ENCODE measurements at regions not wholly inside any gene's neighbourhood (a gene's known extent, or its start where the extent isn't known, plus 50 kb on each side); places are given as distances from the start of the nearest gene placed in this dataset.
"Not testable (repeated sequence)": the region's sequence is repeated elsewhere in the genome, so short reads cannot be mapped to it uniquely, and the experiment has no call there.

GRCh38 chr12:33825986-33826602, 196.2 kb upstream of the ALG10 start:
- no peak for DNase-seq (ENCODE audit: low read depth)

DNA sequence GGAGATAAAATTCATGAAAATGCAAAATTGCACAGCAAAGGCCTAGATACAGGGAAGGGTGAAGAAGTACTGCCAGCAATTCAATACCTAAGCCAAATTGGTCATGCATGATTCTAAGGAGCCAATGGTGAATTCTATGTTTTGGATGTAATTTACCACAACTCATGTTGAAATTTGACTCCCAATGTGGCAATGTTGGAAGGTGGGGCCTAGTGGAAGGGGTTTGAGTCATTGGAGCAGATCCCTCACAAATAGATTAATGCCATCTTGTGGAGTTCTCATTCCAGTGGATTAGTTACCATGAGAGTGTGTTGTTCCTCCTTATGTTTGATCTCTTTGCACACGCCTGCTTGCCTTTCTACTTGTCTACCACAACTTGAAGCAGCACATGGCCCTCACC, 194.0 kb upstream of the ALG10 start:
- no peak for DNase-seq (ENCODE audit: low read depth)

DNA sequence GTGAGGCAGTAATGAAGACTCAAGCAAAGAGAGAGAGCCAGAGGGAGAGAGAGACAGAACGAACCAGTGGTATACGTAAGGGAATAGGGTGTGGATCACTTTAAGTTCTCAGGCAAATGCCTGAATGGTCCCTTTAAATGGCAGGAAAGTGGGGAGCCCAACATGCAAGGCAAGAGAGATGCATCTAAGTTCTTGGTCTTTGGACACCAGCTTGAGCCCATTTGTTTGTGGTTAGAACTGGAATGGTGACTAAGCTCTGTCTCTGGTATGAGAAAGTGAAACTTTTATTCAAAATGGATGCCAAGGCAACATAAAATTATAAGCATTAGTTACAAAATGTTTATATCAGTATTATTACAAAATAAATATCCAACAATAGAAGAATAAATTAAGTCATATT, 192.2 kb upstream of the ALG10 start:
- no peak for DNase-seq (ENCODE audit: low read depth)

DNA sequence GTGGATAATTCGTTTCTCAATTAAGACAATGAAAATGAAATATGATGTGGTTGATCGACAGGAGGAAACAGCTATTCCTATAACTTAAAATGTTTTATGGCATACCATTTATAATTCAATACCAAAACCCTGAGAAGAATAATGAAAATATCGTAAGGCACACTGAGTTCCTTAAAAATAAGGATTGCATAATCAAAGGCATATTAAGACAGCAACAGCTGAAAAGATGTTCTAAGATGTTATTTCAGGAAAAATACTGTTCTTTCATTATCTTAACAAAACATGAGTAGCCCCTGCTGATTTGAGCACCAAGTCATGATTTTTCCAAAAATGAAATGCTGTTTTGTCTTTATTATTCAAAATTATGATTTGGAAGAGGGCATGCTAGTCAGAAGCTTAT, 189.4 kb upstream of the ALG10 start:
- DNase-seq (ENCODE audit: low read depth), result no peak

GRCh38 chr12:33834672-33835071, 187.6 kb upstream of the ALG10 start:
- no peak for DNase-seq (ENCODE audit: low read depth)

- DNase-seq (ENCODE audit: low read depth), result no peak
Measured at GRCh38 chr12:33876618-33877017, 145.7 kb upstream of the ALG10 start.

DNA sequence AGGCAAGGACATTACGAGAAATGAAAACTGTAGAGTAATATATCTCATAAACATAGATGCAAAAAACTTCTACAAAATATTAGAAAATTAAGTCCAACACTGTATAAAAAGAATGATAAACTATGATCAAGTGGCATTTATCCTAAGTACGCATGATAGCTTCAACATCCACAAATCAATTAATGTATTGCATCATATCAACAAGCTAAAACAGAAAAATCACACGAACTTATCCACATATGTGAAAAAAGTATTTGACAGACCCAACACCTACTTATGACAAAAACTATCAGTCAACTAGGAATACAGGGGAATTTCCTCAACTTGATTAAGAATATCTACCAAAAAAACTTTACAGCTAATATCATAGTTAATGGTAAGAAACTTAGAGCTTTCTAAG, 129.9 kb upstream of the ALG10 start:
- no peak for DNase-seq (ENCODE audit: low read depth)

GRCh38 chr12:33920460-33920859, 101.8 kb upstream of the ALG10 start:
- not testable (repeated sequence) for DNase-seq (ENCODE audit: low read depth)

DNA sequence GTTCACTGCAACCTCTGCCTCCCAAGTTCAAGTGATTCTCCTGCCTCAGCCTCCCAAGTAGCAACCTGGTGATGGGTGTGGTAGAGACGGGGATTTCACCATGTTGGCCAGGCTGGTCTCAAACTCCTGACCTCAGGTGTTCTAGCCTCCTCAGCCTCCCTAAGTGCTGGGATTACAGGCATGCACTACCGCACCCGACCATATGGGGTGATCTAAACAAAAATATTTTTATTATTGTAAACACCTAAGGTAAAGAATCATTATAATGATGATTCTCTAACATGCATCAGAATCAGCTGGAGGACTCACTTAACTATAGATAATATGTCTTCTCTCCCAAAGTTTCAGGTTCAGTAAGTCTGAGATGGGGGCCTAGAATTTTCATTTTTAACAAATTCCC, 96.2 kb upstream of the ALG10 start:
- no peak for DNase-seq (ENCODE audit: low read depth)

GRCh38 chr12:33937669-33938068, 84.6 kb upstream of the ALG10 start:
- not testable (repeated sequence) for DNase-seq (ENCODE audit: low read depth)

DNA sequence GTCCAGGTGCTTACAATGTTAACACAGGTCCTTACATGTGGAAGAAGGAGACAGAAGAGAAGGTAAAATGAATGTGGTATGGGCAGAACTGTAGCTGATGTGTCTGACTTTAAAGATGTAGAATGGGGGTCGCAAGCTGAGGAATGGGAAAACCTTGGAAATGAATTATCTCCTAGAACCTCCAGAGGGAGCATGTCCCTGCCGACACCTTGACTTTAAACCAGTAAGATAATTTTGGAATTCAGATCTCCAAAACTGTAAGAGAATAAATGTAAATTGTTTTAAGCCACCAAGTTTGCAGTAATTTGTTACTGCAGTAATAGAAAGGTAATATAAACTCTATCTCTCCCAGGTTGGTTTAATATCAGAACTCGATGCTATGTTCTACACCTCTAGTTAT, 80.1 kb upstream of the ALG10 start:
- DNase-seq (ENCODE audit: low read depth), result no peak

- no peak for DNase-seq (ENCODE audit: low read depth)
Measured at GRCh38 chr12:33944703-33945437, 77.4 kb upstream of the ALG10 start.

- no peak for DNase-seq (ENCODE audit: low read depth)
Measured at GRCh38 chr12:33945438-33945784, 76.9 kb upstream of the ALG10 start.

GRCh38 chr12:33966219-33966618, 56.1 kb upstream of the ALG10 start:
- DNase-seq (ENCODE audit: low read depth), result not testable (repeated sequence)

GRCh38 chr12:33967760-33968159, 54.5 kb upstream of the ALG10 start:
- DNase-seq (ENCODE audit: low read depth), result no peak
